GM18873 (cell line): ENCODE measurements at regions not wholly inside any gene's neighbourhood (a gene's known extent, or its start where the extent isn't known, plus 50 kb on each side); places are given as distances from the start of the nearest gene placed in this dataset.
"Not testable (repeated sequence)": the region's sequence is repeated elsewhere in the genome, so short reads cannot be mapped to it uniquely, and the experiment has no call there.

Experiments used
- ATAC-seq: cut with Tn5 transposase; IDR thresholded peaks from one replicate; pipeline ENCODE4 v1.9.1; 2021; ENCODE audit warnings: mild to moderate bottlenecking, moderate library complexity, moderate number of reproducible peaks; ENCODE audit not compliant: unreplicated experiment, low FRiP score

DNA sequence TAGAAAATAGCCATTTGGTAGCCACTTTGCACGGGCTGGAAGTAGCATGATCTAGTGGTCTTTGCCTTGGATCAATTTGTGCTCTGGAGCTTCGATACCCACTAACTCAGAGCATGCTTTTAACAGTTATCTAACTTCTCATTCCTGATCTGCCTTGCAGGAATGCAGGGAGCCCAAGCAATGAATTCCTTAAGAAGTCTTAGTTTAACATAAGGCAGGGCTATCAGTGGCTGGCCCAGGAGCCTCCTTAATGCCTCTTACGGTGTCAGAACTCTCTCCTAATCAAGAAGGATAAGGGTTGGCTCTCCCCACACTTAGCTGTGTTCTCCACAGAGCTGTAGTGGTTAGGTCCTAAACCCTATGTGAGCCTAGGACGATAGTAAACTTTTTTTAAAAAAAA is 95.8 kb upstream of the TBCA start:
- no peak for ATAC-seq

DNA sequence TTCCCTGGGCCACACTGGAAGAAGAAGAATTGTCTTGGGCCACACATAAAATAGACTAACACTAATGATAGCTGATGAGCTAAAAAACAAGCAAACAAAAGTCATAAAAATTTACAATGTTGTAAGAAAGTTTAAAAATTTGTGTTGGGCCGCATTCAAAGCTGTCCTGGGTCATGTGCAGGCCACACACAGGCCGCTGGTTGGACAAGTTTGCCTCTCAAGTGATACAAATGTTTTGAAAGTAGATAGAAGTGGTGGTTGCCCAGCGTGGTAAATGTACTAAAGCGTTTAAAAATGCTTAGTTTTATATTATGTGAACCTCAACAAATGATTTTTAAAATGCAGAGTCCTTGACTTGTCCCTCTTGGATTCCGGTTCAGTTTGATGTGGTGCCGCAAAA is 94.9 kb upstream of the TBCA start:
- no peak for ATAC-seq

DNA sequence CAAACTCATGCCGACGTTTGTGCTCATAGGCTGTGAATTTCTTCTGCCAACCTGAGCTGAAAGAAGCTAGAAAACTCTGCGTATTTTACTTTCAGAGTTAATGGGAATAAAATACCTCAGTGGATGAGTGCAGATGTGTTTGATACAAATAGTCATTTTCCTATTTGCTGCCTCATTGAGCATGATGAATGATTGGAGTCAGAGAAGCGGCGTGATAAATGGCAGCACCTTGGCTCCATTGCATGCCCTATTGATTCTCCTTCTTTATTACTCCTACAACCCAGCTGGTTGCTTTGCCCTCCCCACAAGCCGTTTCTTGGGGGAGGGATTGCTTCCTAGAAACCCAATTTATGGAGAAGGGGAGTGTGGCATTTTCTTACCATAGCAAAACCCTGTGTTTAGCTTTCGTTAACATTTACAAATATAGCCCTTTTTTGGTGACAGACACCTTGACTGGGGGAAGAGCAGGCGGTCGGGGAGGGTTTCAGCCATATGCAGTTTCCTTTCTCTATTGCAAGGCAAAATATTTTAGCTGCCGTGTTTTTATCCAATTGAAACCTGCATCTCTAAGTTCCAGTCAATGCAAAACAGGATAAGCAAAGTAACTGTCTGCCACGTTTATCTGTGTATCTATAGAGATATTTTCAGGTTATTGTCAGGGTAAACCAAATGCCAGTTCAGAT is 93.1 kb upstream of the TBCA start:
- no peak for ATAC-seq

DNA sequence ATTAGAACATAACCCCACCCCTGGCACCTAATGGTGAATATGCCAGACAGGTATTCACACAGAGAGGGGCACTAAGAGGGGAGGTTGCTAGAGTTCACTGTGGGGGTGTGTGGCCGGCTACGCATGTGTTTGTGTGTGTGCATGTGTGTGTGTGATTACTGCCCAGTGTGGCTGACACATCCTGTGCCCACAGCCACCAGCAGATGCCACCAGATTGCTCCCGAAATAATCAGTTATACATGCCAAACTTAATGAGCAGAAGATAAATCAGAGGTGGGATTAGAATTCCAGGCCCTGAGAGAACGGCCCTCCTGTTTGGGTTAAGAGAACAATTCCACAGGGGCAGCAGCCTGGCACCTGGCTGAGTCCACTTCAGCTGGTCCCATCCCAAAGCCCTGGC is 91.8 kb upstream of the TBCA start:
- ATAC-seq, result no peak

DNA sequence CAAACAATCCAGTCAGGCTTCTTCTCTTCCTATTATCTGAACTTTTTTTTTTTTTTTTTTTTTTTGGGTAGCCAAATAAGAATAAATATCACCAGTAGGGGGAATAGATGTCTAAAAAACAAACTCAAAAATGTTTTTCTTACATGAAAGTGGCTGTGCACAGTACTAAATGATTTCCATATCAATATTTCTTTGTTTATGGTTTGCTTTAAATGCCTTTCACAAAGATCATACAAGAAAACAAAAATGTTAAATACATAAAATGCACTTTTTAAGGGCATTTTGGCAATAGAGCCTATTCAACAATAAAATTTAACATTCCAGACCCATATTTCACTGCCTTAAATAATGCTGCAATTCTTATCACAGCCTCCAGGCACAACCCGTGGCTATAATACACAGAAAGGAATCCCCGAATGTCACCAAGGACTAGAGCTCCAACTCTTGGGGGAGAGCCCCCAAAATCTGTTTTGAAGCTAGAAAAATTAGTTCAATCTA is 91.1 kb upstream of the TBCA start:
- ATAC-seq, result no peak

DNA sequence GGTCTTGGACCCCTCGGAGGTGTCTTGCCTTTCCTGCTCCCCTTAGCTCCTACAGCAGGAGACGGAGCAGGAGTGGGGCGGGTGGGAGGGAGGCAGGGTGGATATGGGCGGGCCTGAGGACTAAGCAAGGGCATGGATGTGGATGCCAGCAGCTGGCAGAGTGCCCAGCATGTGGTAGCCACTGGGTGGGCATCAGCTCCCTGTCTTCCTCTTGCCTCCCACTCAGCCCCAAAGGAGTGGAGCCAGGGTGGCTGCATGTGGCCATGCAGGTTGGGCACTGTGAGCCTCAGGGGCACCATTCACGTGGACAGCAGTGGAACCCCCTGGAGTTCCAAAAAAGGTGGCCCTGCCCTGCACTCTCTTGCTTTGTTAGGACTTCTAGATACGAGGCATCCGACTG is 90.1 kb upstream of the TBCA start:
- ATAC-seq, result no peak

DNA sequence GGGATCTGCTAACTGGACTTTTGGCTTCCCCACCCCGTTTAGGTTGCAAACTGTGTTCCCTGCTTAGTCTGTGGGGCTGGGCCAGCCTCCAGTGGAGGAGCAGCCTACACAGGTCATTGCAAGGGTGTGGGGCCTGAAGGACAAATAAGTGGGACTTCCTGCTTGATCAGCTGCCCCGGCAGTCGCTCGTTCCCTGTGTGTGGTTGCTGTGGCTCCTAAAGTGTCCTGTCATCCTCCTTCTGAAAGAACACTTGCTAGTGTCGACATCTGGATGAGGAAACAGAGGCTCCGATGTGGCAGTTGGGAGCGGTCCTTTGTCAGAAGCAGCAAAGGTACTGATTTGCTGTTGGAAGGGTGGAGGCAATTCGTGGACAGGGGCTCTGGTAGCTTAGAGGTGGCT is 88.9 kb upstream of the TBCA start:
- ATAC-seq, result no peak

DNA sequence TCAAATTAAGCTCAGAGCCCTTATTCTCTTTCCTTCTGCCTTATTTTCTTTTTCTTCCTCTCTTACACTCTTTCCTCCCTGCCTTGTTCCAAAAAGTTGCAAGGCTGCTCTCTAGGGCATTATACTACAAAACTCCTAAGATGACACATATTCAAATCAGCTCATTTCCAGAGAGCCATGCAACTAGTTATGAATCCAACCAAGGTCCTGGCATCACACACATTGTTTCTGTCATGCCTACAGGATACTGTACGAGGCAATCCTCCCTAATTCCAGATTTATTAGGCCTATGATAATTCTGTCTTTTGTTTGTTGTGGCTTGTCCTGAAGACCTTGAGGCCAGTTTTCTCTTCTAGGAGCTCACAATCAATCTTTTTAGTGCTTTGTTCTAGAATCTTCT is 87.0 kb upstream of the TBCA start:
- ATAC-seq, result no peak

DNA sequence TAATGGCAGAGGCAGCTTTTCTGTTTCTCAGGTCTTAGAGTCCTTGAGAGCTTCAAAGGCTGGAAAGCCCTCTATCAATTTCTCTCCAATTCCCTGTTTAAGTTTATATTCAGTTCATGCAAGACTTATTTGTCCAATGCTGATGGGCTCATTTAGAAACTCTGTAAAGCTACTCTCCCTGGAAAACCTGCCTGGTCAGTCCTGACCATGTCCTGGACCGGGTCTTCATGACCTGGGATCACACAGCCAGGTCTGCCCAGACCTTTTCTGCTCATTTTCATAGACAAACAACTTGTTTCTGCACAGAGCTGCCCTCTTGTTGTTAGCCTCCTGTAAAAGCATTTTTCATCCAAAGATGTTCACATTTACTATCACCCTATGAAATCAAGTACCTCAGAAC is 85.4 kb upstream of the TBCA start:
- ATAC-seq, result no peak

DNA sequence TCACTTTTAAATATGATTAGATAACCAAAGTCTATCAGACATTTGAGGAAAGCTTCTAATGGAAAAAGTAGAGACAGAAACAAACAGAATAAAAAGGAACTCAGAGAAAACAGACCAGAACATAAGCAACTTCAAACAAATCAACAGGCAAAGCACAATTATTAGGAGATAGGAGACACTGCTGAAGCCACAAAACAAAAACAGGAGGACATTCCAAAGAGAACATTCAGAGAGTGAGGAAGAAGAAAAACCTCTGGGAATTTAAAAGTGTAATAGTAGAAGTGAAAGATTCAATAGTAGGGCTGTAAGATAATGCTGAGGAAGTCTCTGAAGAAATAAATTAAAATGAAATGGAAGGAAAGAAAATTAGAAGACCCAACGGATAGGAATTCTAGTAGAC is 83.2 kb upstream of the TBCA start:
- no peak for ATAC-seq

DNA sequence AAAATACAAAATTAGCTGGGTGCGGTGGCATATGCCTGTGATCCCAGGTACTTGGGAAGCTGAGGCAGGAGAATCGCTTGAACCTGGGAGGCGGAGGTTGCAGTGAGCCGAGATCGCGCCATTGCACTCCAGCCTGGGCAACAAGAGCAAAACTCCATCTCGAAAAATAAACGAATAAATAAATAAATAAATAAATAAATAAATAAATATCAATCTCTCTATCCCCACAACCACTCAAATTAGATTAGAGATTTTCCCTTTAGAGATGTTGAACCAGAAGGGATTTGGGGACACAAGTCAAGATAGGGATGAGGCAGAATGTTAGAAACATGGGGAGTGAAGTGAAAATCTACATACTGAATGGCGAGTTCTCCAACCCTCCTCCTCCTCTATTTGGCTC is 82.5 kb upstream of the TBCA start:
- ATAC-seq, result not testable (repeated sequence)

DNA sequence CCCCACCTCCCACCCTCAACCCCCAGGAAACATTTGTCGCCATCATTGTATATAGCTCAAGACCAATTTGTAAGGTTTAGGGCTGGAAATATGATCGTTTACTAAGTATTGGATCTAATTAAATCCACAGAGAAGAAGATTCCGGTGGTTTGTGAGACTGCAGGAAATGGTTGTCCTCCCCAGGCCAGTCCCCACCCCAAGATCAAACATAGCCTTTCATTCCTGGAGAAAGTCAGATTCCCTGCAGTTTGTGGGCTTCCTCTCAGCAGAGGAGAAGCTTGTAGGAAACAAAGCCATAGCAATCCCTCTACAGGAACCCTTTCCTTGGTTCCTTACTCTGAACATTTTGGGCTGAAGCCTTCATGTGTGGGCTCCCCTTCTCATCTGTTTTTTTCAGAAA is 79.2 kb upstream of the TBCA start:
- no peak for ATAC-seq

DNA sequence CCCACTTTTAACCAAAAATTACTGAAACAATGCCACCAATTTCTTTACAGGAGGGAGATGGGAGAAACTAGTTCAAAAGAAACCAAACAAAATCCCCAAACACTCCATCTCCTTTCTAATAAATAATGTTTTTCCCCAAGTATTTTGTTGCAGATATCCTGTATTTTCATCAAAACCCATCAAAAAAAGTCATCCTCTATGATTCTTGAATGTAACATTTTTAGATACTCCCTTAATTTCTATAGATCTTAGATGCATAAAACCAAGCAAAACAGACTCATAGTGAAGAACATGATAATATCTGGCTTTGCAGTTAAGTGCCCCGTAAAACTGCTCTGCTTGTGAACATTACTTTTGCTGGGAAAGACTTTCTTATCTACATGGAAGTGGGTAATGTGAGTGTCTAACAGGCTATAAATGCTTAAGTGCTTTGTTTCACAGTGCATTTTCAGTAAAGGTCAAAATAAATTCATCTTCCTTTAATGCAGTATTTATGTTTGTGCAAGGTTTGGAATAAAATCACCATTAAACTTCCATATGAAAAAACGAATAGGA is 77.3 kb upstream of the TBCA start:
- no peak for ATAC-seq

DNA sequence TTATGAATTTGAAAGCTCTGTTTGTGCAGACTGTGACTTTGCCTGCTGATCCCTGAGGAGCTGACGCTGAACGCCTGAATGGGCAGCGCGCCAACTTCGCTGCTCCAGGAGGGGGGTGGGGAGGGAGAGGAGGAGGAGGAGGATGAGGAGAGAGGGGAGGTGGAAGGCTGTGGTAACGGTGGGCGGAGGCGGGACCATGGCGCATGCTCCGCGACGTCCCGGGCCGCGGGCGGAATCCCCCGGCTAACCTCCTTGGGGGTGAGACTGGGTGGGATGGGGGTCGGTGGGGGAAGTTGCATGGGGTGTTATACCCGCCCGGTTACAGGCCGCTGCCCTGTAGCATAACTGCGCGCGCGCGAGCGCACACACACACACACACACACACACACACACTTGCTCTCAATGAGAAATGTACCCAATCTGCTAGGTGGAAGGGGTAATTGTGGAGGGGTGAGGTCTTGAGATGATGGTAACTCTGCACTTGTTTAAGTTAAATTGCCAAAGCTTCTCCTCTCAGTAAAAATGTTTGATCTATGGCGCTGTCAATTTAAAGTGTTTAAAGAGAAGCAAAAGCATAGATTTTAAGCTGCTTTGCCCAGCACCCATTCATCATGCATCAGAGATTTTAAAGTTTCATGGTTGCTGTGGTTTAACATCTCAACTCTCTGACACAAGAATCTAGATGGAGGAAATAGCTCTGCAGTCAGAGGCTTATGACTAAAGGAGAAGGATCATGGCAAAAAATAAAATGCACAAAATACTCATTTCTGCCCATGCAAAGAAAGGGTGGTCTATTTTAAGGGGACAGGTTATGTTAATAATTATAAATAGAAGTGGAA is 76.6 kb upstream of the TBCA start:
- ATAC-seq, result no peak

DNA sequence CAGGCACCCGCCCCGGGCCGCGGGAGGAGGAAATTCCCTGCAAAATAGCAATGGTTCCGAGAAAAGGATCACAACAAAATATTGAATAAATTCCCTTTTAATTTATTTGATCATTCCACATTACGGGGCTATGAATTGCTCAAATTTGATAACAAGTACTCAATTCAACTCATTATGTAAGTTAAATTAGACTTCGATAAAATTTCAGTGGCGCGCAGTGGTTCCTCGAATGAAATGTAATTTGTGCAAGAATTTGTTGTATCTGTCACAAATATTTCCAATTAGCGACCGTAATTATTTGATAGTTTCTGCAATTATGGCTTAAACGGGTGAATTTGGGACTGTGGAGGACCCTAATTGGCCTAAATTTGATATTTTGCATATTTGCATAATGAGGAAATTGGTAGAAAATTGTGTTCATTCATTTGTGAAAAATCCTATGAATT is 76.0 kb upstream of the TBCA start:
- no peak for ATAC-seq

DNA sequence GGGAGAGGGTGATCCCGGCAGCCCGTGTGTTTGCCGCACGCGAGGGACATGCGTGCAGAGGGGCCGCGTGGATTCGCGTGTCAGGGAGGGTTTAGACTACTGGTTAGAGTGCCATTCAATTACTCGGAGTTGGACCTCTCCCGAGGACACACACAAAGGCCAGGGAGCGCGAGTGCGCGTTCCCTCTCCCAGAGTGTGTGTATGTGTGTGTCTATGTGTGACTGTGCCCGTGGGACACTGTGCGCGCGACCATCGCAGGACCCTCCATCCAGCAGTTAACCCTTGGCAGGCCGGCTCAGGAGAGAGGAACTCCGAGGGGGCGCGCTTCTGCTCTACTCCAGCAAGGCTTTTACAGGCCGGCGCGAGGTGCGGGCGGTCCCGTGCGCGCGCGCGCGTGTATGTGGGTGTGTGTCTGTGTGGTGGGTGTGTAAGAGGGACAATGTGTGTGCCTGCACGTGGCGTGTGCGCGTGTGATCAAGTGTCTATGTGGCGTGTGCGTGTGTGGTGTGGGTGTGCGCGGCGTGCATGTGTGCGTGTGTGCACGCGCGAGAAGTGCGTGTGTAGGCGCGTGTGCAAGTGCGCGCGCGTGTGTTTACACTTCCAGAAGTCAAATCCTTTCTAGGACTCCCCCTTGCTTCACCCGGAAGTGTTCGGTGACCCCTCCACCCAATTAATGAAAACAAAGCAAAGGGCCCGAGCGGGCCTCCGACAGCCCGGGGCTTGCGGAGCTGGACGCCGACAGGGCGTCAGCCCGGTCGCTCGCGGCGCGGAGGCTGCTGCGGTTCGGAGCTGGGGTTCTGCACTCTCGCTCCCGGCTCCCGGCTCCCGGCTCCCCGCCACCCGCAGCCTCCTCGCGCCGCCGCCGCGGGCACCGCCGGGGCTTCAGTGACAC is 75.3 kb upstream of the TBCA start:
- ATAC-seq, result no peak

DNA sequence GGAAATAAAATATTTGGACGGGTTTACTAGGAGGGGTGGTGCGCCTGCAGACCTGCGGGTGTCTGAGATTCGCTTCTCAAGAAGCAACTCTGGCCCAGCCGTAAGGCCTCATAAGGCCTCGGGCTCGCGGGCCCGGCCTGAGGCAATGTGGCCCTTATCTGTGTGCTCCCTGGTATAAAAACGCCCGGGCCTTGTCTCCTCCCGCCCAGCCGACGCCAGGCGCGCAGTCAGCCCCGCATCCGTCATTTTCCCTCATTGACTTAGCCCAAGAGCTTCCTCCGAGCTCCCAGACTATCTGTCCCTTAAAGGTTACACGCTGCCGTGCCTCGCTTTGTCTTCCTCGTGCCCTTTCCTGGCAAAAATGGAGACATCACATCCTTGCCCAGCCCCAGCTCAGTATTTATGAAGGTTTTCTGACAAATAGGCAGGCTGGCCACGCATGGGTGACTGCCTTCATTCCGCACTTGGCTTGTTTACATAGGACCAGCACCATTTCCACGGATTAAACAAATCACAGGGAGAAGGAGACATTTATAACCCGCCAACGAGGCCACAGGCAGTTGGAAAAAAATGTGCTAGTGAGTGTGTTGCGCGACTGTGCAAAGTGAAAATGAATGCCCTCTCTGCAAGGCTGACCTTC is 74.5 kb upstream of the TBCA start:
- ATAC-seq, result no peak

DNA sequence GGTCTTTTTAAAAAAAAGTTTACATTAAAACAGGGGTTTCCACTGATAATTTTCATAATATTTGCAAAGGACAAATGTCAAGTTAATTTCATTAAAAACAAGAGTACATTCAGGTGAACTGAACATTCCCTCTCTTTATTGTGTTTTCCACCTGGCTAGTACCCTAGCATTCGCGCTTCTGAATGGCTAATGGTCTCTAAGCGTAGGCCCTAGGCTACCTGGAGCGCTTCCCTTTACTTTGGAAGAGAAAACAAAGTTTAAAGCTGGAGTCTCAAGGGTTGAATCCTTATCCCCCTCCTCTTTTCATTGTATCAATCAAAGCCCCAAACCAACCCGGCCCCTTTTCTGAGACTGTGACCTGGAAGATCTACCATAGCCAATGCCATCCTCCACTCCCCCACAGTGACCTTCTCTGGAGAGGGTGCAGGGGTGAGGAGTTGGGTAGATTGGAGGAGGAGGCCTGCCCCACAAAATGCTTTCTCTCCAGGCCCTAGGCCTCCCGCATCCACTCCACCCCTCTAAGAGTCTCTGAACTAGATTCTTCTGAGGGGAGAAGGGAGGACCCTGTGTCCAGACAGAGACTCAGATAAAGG is 73.3 kb upstream of the TBCA start:
- ATAC-seq, result no peak

DNA sequence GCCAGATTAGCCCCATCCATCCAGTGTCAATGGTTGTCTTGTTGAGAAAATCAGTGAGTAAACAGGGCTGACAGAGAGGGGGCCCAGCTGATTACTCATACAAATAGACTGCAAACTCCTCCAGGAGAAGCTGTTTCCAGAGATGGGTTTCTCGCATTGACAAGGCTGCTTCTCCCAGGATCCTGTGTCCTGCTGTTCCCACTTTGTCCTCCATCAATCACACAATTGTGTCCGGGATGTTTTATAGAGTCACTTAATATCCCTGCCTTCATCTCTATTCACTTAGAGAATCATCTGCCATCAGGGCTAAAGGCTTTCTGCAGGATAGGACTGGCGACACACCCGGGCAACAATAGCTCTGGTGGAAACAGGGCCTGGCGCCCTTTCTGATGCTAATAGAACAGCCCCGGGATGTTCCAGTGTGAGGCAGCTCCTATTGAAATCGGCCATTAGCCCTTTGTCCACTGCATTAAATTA is 71.7 kb upstream of the TBCA start:
- ATAC-seq, result no peak

DNA sequence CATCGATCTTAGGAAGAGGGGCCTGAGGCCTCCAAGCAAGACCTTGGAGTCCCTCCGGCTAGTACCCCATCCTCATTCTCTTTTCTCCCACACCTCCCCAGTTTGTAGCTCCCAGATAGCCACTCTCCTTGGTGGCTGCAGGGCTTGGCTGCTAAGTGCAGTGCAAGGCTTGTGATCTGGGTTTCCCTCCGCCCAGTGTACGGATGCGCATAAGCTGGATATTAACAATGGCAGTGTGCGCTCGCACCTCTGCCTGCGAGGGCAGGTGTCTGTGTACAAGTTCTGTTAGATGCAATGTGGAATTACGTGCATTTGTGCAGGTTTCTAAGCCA is 71.0 kb upstream of the TBCA start:
- no peak for ATAC-seq
